ENCODE measurements at regions not wholly inside any gene's neighbourhood (a gene's known extent, or its start where the extent isn't known, plus 50 kb on each side); places are given as distances from the start of the nearest gene placed in this dataset.
A peak's percentile ranks its signal among the peaks of the same experiment; 100 is the strongest.
"Not testable (repeated sequence)": the region's sequence is repeated elsewhere in the genome, so short reads cannot be mapped to it uniquely, and the experiment has no call there.

- DNase-seq (ENCODE audit: low spot score), result no peak
Measured at GRCh38 chr16:61181982-61182381, 854.3 kb downstream of the CDH8 start.

- no peak for DNase-seq (ENCODE audit: low spot score)
Measured at GRCh38 chr16:61179561-61179960, 856.7 kb downstream of the CDH8 start.

- no peak for DNase-seq (ENCODE audit: low spot score)
Measured at GRCh38 chr16:61165797-61166196, 870.4 kb downstream of the CDH8 start.

GRCh38 chr16:61150351-61150750 is 885.9 kb downstream of the CDH8 start:
- DNase-seq (ENCODE audit: low spot score), result no peak

- DNase-seq (ENCODE audit: low spot score), result no peak
Measured at GRCh38 chr16:61149709-61150108, 886.5 kb downstream of the CDH8 start.

GRCh38 chr16:61148930-61149329 is 887.3 kb downstream of the CDH8 start:
- DNase-seq (ENCODE audit: low spot score), result peak; percentile 25

- no peak for DNase-seq (ENCODE audit: low spot score)
Measured at GRCh38 chr16:61146429-61146828, 889.8 kb downstream of the CDH8 start.

- DNase-seq (ENCODE audit: low spot score), result no peak
Measured at GRCh38 chr16:61131447-61131846, 904.8 kb downstream of the CDH8 start.

- DNase-seq (ENCODE audit: low spot score), result no peak
Measured at GRCh38 chr16:61128545-61129323, 907.5 kb downstream of the CDH8 start.

GRCh38 chr16:61105544-61105943 is 930.7 kb downstream of the CDH8 start:
- DNase-seq (ENCODE audit: low spot score), result no peak

GRCh38 chr16:61098505-61098904 is 937.7 kb downstream of the CDH8 start:
- no peak for DNase-seq (ENCODE audit: low spot score)

- DNase-seq (ENCODE audit: low spot score), result not testable (repeated sequence)
Measured at GRCh38 chr16:61091300-61091699, 944.9 kb downstream of the CDH8 start.

- no peak for DNase-seq (ENCODE audit: low spot score)
Measured at GRCh38 chr16:61083711-61084110, 952.5 kb downstream of the CDH8 start.

- no peak for DNase-seq (ENCODE audit: low spot score)
Measured at GRCh38 chr16:61074324-61074723, 961.9 kb downstream of the CDH8 start.

GRCh38 chr16:61057635-61058034 is 978.6 kb downstream of the CDH8 start:
- DNase-seq (ENCODE audit: low spot score), result no peak

GRCh38 chr16:61050547-61050946 is 985.7 kb downstream of the CDH8 start:
- DNase-seq (ENCODE audit: low spot score), result no peak

GRCh38 chr16:61045931-61046330 is 990.3 kb downstream of the CDH8 start:
- DNase-seq (ENCODE audit: low spot score), result no peak

- no peak for DNase-seq (ENCODE audit: low spot score)
Measured at GRCh38 chr16:61042737-61043136, 993.5 kb downstream of the CDH8 start.

GRCh38 chr16:61030616-61031015 is 1005.6 kb downstream of the CDH8 start:
- DNase-seq (ENCODE audit: low spot score), result no peak

GRCh38 chr16:61024180-61024900 is 1011.9 kb downstream of the CDH8 start:
- DNase-seq (ENCODE audit: low spot score), result no peak

- no peak for DNase-seq (ENCODE audit: low spot score)
Measured at GRCh38 chr16:61014869-61015268, 1021.4 kb downstream of the CDH8 start.

- no peak for DNase-seq (ENCODE audit: low spot score)
Measured at GRCh38 chr16:61007694-61008093, 1028.5 kb downstream of the CDH8 start.

- no peak for DNase-seq (ENCODE audit: low spot score)
Measured at GRCh38 chr16:61005952-61006351, 1030.3 kb downstream of the CDH8 start.
